ENCODE measurements at regions not wholly inside any gene's neighbourhood (a gene's known extent, or its start where the extent isn't known, plus 50 kb on each side); places are given as distances from the start of the nearest gene placed in this dataset.

GRCh38 chr1:163834778-163835177 is 513.0 kb downstream of the NUF2 start:
- TF ChIP-seq EZH2 (IDR thresholded peaks at IDR 0.05) (no peak), CTCF (IDR thresholded peaks at IDR 0.05 in 2 of 3, conservative IDR thresholded peaks at IDR 0.05 in 1 of 3; ENCODE audit: borderline replicate concordance in 1 of 3, insufficient read depth in 1 of 3, low read depth in 2 of 3, low read length in 2 of 3) (no peak), CBX3 (IDR thresholded peaks at IDR 0.05; ENCODE audit: low read depth) (no peak), POLR2A (IDR thresholded peaks at IDR 0.05; ENCODE audit: borderline replicate concordance, extremely low read depth, insufficient read depth, insufficient read length) (no peak), SRF (IDR thresholded peaks at IDR 0.05; ENCODE audit: low read depth) (no peak), POLR2AphosphoS5 (IDR thresholded peaks at IDR 0.05; ENCODE audit: low read depth, low read length) (no peak), ZBTB33 (IDR thresholded peaks at IDR 0.05; ENCODE audit: extremely low read depth, insufficient replicate concordance, low read length) (no peak), JUND (IDR thresholded peaks at IDR 0.05) (no peak)

Data from HCT116 (cell line).